OCI-LY3 (cell line): ENCODE measurements at regions not wholly inside any gene's neighbourhood (a gene's known extent, or its start where the extent isn't known, plus 50 kb on each side); places are given as distances from the start of the nearest gene placed in this dataset.

ENCODE experiments used
- EZH2phosphoT487 ChIP-seq: fragments of 200-600 bp; shearing (Covaris generic); IDR thresholded peaks from 2 replicates; pipeline ENCODE4 v1.6.1; 2018; ENCODE audit warnings: antibody characterized with exemption, mixed run types, low read depth
- TF ChIP-seq, protein P1 (sequence below): fragments of 200-600, 300-600 bp; sonication (generic); IDR thresholded peaks from 2 replicates; pipeline ENCODE4 v1.5.1; 2014; ENCODE audit warnings: antibody characterized with exemption, low read length, low read depth

GRCh38 chr16:86214326-86215232 is 295.7 kb upstream of the FOXF1 start:
- TF ChIP-seq, protein P1, sequence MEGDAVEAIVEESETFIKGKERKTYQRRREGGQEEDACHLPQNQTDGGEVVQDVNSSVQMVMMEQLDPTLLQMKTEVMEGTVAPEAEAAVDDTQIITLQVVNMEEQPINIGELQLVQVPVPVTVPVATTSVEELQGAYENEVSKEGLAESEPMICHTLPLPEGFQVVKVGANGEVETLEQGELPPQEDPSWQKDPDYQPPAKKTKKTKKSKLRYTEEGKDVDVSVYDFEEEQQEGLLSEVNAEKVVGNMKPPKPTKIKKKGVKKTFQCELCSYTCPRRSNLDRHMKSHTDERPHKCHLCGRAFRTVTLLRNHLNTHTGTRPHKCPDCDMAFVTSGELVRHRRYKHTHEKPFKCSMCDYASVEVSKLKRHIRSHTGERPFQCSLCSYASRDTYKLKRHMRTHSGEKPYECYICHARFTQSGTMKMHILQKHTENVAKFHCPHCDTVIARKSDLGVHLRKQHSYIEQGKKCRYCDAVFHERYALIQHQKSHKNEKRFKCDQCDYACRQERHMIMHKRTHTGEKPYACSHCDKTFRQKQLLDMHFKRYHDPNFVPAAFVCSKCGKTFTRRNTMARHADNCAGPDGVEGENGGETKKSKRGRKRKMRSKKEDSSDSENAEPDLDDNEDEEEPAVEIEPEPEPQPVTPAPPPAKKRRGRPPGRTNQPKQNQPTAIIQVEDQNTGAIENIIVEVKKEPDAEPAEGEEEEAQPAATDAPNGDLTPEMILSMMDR = no peak
- TF ChIP-seq EZH2phosphoT487 = no peak
